ENCODE measurements at regions not wholly inside any gene's neighbourhood (a gene's known extent, or its start where the extent isn't known, plus 50 kb on each side); places are given as distances from the start of the nearest gene placed in this dataset.

DNA sequence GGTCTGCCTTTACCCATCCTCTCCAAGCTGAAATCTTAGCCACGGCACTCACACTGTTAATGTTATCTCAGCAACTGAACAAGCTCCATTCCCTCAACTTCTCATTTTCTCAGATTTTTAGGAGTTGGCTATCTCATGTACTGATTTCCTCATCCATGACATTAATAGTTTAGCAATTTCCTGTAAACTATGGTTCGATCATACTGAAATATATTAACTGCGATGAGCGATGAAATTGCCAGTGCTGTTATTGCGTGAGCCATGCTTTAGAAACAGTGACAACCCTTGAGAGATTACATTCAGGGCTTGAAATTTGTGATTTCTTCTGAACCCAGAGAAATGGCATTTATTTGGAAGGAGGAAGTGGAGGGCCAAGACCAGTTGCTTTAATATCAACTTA lies 223.7 kb downstream of the GPAT3 start:
- DNase-seq (ENCODE audit: low read depth, low spot score): no peak
- in situ Hi-C loops (cut with HindIII; ENCODE audit: low sequenced_read_pairs): no loop called here
- TF ChIP-seq, protein P1, sequence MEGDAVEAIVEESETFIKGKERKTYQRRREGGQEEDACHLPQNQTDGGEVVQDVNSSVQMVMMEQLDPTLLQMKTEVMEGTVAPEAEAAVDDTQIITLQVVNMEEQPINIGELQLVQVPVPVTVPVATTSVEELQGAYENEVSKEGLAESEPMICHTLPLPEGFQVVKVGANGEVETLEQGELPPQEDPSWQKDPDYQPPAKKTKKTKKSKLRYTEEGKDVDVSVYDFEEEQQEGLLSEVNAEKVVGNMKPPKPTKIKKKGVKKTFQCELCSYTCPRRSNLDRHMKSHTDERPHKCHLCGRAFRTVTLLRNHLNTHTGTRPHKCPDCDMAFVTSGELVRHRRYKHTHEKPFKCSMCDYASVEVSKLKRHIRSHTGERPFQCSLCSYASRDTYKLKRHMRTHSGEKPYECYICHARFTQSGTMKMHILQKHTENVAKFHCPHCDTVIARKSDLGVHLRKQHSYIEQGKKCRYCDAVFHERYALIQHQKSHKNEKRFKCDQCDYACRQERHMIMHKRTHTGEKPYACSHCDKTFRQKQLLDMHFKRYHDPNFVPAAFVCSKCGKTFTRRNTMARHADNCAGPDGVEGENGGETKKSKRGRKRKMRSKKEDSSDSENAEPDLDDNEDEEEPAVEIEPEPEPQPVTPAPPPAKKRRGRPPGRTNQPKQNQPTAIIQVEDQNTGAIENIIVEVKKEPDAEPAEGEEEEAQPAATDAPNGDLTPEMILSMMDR (IDR thresholded peaks at IDR 0.05; ENCODE audit: low read depth, low read length): no peak
- no peak overlapping the region for H3K4me3 ChIP-seq (ENCODE audit: low read depth, low read length)

DNA sequence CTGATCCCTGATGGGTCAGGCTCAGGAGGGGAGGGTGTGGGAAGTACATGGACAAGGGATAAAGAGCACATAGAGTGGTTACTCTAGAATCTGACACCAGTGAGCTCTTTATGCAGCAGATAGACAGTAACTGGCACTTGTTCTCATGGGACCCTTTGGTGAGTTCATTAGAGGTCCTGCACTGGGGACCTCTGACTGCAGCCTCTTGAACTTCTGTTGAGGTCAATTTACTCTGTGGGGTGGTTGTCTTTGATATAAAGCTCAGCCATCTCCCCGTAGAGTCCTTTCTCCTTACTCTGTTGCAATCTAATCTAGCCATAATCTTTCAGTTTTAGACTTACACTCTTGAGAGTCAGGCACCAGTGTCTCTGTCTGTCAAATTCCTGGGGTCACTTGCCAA lies 222.4 kb downstream of the GPAT3 start:
- in situ Hi-C loops (cut with HindIII; ENCODE audit: low sequenced_read_pairs): no loop called here

DNA sequence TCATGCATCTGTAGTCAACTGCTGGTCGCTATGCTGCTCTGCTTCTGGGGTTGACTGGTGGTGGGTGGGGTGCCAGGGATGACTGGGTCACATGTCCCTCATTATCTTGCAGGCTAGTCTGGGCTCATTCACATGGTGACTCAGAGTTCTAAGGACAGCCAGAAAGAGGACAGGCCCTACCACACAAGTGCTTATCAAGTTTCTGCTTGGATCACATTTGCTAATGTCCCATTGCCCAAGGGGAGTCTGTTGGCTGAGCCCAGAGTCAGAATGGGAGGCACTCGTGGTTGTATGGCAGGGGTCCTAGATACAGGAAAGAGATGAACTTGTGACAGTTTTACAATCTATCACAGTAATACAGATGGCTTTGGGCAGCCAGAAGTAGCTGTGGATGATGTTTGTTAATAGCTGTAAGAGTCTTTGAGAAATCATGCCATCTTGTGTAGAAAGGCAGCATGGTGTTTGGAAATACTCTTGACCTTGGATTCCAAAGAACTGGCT lies 221.3 kb downstream of the GPAT3 start:
- no peak for DNase-seq (ENCODE audit: low read depth, low spot score)
- no peak overlapping the region for H3K4me3 ChIP-seq (ENCODE audit: low read depth, low read length)
- TF ChIP-seq, protein P1 (IDR thresholded peaks at IDR 0.05; ENCODE audit: low read depth, low read length): no peak
- in situ Hi-C loops (cut with HindIII; ENCODE audit: low sequenced_read_pairs): no loop called here

More for the DNA sequence above, 222.4 kb downstream of the GPAT3 start:
- no peak overlapping the region for H3K4me3 ChIP-seq (ENCODE audit: low read depth, low read length)
- TF ChIP-seq, protein P1 (IDR thresholded peaks at IDR 0.05; ENCODE audit: low read depth, low read length): no peak
- DNase-seq (ENCODE audit: low read depth, low spot score): no peak

DNA sequence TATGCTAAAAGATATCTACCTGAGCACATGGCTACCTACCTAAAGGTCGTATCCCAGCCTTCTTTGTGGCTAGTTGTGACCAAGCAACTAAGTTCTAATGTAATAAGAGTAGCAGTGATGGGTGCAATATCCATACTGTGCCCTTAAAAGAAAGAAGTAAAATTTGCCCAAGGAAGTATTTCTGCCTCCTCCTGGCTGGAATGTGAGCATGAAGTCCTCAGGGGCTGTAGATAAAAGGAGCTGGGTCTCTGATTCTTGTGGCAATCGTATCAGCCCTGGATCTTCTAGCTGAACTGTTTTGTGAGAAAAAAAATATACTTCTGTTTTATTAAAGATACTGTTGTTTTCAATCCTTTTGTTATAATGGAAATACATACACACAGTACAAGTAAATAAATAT lies 217.4 kb downstream of the GPAT3 start:
- in situ Hi-C loops (cut with HindIII; ENCODE audit: low sequenced_read_pairs): no loop called here

DNA sequence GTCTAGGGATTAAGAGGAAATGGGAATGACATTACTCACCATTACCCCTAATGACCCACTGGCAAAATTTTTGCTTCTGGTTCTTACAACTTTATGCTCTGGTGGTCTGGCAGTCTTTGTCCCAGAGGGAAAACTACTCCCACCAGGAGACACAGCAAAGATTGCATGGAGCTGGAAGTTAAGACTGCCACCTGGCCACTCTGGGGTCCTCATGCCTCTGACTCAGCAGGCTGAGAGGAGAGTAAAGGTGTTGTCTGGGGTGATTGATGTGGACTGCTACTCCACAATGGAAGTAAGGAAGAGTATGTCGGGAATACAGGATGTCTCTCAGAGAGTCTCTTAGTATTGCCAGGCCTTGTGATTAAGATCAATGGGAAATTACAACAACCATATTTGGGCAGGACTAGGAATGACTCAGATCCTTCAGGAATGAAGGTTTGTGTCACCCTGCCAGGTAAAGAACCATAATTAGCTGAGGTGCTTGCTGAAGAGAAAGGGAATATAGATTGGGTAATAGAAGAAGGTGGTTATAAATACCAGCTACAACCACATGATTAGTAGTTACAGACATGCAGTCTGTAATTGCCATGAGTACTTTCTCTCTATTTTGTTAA lies 215.5 kb downstream of the GPAT3 start:
- in situ Hi-C loops (cut with HindIII; ENCODE audit: low sequenced_read_pairs): no loop called here
- no peak overlapping the region for H3K4me3 ChIP-seq (ENCODE audit: low read depth, low read length)
- no peak for DNase-seq (ENCODE audit: low read depth, low spot score)
- TF ChIP-seq, protein P1 (IDR thresholded peaks at IDR 0.05; ENCODE audit: low read depth, low read length): no peak

More for the DNA sequence above, 217.4 kb downstream of the GPAT3 start:
- TF ChIP-seq, protein P1 (IDR thresholded peaks at IDR 0.05; ENCODE audit: low read depth, low read length): peak; percentile 15
- DNase-seq (ENCODE audit: low read depth, low spot score): no peak
- no peak overlapping the region for H3K4me3 ChIP-seq (ENCODE audit: low read depth, low read length)

DNA sequence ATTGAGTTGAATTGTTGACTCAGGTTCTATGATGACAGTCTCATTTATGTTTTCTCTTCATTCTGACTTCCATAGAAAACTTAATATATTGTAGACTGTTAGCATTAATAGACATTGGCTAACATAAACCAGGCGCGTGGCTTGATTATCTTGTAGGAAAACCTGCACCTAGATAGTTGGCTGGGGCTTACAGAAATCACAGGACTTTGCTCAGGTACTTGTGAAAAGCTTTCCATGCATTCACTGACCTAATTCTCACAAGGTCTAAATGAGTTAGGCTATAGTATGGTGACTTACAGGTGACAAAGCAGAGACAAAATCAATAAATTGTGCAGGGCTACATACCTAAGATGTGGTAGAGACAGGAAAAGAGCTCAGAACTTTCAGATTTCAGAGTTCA lies 212.8 kb downstream of the GPAT3 start:
- in situ Hi-C loops (cut with HindIII; ENCODE audit: low sequenced_read_pairs): no loop called here
- no peak for DNase-seq (ENCODE audit: low read depth, low spot score)
- TF ChIP-seq, protein P1 (IDR thresholded peaks at IDR 0.05; ENCODE audit: low read depth, low read length): no peak
- no peak overlapping the region for H3K4me3 ChIP-seq (ENCODE audit: low read depth, low read length)
